Activated B cell treated with CpG ODN at 0.5 μM for 24 hours (primary cell): ENCODE measurements at regions not wholly inside any gene's neighbourhood (a gene's known extent, or its start where the extent isn't known, plus 50 kb on each side); places are given as distances from the start of the nearest gene placed in this dataset.
"Not testable (repeated sequence)": the region's sequence is repeated elsewhere in the genome, so short reads cannot be mapped to it uniquely, and the experiment has no call there.

Source experiments
- ATAC-seq: fragments of 200-7000 bp; cut with Tn5 transposase; one replicate; pipeline ENCODE4 v1.10.0; 2021; ENCODE audit warnings: low read depth, mild to moderate bottlenecking, moderate library complexity
- CTCF ChIA-PET: fragments of 350-600 bp; sonication (Branson Sonifier 250); formaldehyde crosslinking; loops from one replicate; lab custom pipeline; 2021; ENCODE audit warnings: antibody characterized with exemption; lab: Charles Lee
- POLR2A ChIA-PET: fragments of 350-600 bp; sonication (Branson Sonifier 250); formaldehyde crosslinking; loops from one replicate; lab custom pipeline; 2021; ENCODE audit warnings: antibody characterized with exemption; lab: Charles Lee
- DNase-seq: peaks from one replicate; pipeline ENCODE4 v3.0.0; 2022
- H3K27ac Mint-ChIP-seq: one replicate; pipeline ENCODE4 v1.8.0; 2020; ENCODE audit warnings: mixed read lengths
- H3K27me3 Mint-ChIP-seq: one replicate; pipeline ENCODE4 v1.8.0; 2021; ENCODE audit warnings: mixed read lengths
- H3K36me3 Mint-ChIP-seq: one replicate; pipeline ENCODE4 v1.8.0; 2021; ENCODE audit warnings: low read depth, mixed read lengths
- H3K4me1 Mint-ChIP-seq: one replicate; pipeline ENCODE4 v1.8.0; 2021; ENCODE audit warnings: mixed read lengths
- H3K4me3 Mint-ChIP-seq: one replicate; pipeline ENCODE4 v1.8.0; 2020; ENCODE audit warnings: mild to moderate bottlenecking, mixed read lengths
- H3K9me3 Mint-ChIP-seq: one replicate; pipeline ENCODE4 v1.8.0; 2020; ENCODE audit warnings: mixed read lengths
- intact Hi-C: fragments of 100-400 bp; cut with micrococcal nuclease; formaldehyde crosslinking; loops from one replicate; pipeline ENCODE4 v1.15.1; 2024
- TF ChIP-seq, protein P1 (sequence below): fragments of 200-600 bp; IDR thresholded peaks from one replicate; pipeline ENCODE4 v1.8.0; 2022; ENCODE audit warnings: antibody characterized with exemption, mild to moderate bottlenecking

DNA sequence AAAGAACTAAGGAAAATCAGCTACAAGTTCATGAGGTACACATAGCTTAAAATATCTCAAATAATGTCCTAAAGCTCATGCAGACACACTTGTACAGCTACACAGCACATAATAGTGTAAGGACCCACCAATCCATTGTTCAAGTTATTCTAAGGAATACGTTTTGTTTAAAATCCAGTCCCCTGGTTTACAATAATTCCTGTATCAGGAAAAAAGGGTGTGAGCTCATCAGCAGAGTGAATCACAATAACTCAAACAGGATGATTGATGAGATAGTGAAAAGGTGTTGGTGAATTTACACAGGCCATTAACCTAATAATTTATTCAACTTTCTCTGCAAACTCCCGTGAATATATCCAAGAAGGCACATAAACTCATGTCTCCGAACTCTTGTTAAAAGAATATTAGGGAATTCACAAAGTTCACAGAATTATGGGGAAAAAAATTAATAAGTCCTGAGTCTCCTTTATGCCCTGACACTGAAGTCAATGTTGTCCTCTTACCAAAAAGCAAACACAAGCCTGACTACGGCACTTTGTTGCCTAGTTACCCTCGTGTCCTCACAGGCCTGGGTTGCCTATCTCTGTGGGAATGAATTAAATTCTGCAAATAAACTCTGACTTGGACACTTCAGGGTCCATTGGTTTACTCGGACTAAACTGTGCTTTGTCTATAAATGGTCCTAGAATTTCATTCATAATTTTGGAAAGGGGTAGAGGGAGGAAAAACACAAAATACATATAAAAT, 142.8 kb upstream of the PDE4D start:
- intact Hi-C loops, result no loop called here
- Mint-ChIP-seq H3K27me3 (no peaks in the 10 kb centered on the region), H3K4me3 (no peak overlapping the region), H3K27ac (no peak overlapping the region), H3K4me1 (no peaks in the 10 kb centered on the region), H3K9me3 (no peaks in the 10 kb centered on the region), H3K36me3 (no peaks in the 10 kb centered on the region)
- ChIA-PET POLR2A (no interaction called here), CTCF (no interaction called here)
- DNase-seq (no peak), ATAC-seq (no peak)
- TF ChIP-seq, protein P1, sequence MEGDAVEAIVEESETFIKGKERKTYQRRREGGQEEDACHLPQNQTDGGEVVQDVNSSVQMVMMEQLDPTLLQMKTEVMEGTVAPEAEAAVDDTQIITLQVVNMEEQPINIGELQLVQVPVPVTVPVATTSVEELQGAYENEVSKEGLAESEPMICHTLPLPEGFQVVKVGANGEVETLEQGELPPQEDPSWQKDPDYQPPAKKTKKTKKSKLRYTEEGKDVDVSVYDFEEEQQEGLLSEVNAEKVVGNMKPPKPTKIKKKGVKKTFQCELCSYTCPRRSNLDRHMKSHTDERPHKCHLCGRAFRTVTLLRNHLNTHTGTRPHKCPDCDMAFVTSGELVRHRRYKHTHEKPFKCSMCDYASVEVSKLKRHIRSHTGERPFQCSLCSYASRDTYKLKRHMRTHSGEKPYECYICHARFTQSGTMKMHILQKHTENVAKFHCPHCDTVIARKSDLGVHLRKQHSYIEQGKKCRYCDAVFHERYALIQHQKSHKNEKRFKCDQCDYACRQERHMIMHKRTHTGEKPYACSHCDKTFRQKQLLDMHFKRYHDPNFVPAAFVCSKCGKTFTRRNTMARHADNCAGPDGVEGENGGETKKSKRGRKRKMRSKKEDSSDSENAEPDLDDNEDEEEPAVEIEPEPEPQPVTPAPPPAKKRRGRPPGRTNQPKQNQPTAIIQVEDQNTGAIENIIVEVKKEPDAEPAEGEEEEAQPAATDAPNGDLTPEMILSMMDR, result no peak

DNA sequence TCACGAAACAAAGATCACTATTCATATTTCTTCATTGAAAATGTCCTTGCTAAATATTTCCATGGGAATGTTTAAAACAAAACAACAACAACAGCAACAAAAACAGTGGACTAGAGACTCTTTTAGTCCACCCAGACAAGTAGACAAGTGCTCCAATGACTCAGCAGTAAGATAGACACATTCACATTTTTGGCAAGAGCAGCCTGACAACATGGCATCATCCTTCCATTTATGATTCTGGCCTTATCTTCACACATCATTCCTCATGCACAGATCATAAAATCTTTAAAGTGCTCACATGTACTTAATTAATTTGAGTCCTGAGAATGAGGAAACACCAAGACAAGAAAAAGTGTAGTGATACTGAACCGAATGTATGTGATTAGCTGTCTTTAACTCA, 132.6 kb upstream of the PDE4D start:
- Mint-ChIP-seq H3K27ac (no peak overlapping the region), H3K27me3 (no peaks in the 10 kb centered on the region), H3K4me3 (no peak overlapping the region), H3K36me3 (no peaks in the 10 kb centered on the region), H3K9me3 (no peaks in the 10 kb centered on the region), H3K4me1 (no peaks in the 10 kb centered on the region)
- ChIA-PET POLR2A (no interaction called here), CTCF (no interaction called here)
- TF ChIP-seq, protein P1, result no peak
- ATAC-seq (no peak), DNase-seq (no peak)
- intact Hi-C loops, result no loop called here

DNA sequence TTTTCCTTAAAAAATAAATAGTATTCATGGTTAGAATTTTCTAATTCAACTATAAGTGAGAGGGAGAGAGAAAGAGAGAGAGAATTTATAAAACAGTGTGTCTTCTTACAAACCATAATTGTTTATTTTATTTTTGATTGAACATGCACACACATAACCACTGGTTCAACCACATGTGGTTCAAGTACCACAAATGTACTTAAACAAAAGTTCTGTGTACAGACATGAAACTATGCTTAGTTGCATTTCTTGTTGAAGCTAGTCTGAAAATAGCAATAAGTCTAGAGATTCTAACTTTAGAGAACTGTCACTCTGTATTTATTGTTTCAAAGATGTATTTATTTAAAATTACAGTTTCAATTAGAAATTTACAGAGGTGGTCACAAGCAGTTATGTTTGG, 130.6 kb upstream of the PDE4D start:
- Mint-ChIP-seq H3K36me3 (no peaks in the 10 kb centered on the region), H3K9me3 (no peaks in the 10 kb centered on the region)
- no peak for ATAC-seq

GRCh38 chr5:60023255-60023654, 129.7 kb upstream of the PDE4D start:
- CTCF ChIA-PET, result no interaction called here
- H3K4me1 Mint-ChIP-seq, result no peaks in the 10 kb centered on the region
- intact Hi-C loops, result no loop called here
- no peaks in the 10 kb centered on the region for H3K36me3 Mint-ChIP-seq
- H3K27me3 Mint-ChIP-seq, result no peaks in the 10 kb centered on the region
- no peak overlapping the region for H3K4me3 Mint-ChIP-seq
- TF ChIP-seq, protein P1, result no peak
- H3K27ac Mint-ChIP-seq, result no peak overlapping the region
- POLR2A ChIA-PET, result no interaction called here
- no peak for DNase-seq
- H3K9me3 Mint-ChIP-seq, result no peaks in the 10 kb centered on the region
- ATAC-seq, result no peak

More for the DNA sequence above, 130.6 kb upstream of the PDE4D start:
- Mint-ChIP-seq H3K27ac (no peak overlapping the region), H3K27me3 (no peaks in the 10 kb centered on the region), H3K4me1 (no peaks in the 10 kb centered on the region), H3K4me3 (no peak overlapping the region)
- ChIA-PET CTCF (no interaction called here), POLR2A (no interaction called here)
- no peak for DNase-seq
- intact Hi-C loops, result no loop called here
- TF ChIP-seq, protein P1, result no peak

DNA sequence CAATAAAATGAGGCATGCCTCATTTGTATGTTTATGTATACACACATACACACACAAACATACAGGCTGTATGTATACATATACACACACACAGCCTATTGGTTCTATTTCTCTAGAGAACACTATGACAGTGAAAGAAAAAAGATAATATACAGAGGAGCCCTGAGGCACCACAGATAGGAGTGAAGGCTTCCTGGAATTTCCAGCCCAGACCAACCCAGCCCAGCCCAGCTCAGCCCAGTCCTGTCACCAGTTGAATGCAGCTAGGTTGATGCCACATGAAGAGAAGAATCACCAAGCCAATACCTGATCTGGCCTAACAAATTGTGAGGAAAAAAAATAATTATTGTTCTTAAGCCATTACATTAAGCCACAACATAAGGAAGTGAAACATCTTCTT, 126.9 kb upstream of the PDE4D start:
- no peaks in the 10 kb centered on the region for H3K4me1 Mint-ChIP-seq
- intact Hi-C loops, result no loop called here
- no peak overlapping the region for H3K27ac Mint-ChIP-seq
- ChIA-PET POLR2A (no interaction called here), CTCF (no interaction called here)
- ATAC-seq, result no peak
- H3K4me3 Mint-ChIP-seq, result no peak overlapping the region
- H3K9me3 Mint-ChIP-seq, result peaks cover 6% of the 10 kb centered on the region
- H3K36me3 Mint-ChIP-seq, result no peaks in the 10 kb centered on the region
- H3K27me3 Mint-ChIP-seq, result no peaks in the 10 kb centered on the region
- TF ChIP-seq, protein P1, result no peak
- DNase-seq, result no peak

GRCh38 chr5:60018960-60019359, 125.4 kb upstream of the PDE4D start:
- H3K9me3 Mint-ChIP-seq, DNase-seq, H3K27ac Mint-ChIP-seq, ATAC-seq, H3K27me3 Mint-ChIP-seq, POLR2A ChIA-PET, intact Hi-C loops, H3K36me3 Mint-ChIP-seq, H3K4me3 Mint-ChIP-seq, H3K4me1 Mint-ChIP-seq, CTCF ChIA-PET: not testable (repeated sequence)
